HCT116 (cell line): ENCODE measurements at regions not wholly inside any gene's neighbourhood (a gene's known extent, or its start where the extent isn't known, plus 50 kb on each side); places are given as distances from the start of the nearest gene placed in this dataset.

ENCODE experiments used
- CEBPB ChIP-seq: IDR thresholded peaks from 2 replicates; pipeline ENCODE4 v1.6.1; 2012; ENCODE audit warnings: low read depth
- EGR1 ChIP-seq: IDR thresholded peaks from 2 replicates; pipeline ENCODE4 v1.6.1; 2012; ENCODE audit warnings: low read depth
- EZH2 ChIP-seq: fragments of 200-600 bp; sonication (generic); IDR thresholded peaks from 2 replicates; pipeline ENCODE4 v1.6.1; 2017; ENCODE audit warnings: antibody characterized with exemption, mixed run types
- POLR2A ChIP-seq: IDR thresholded peaks from 2 replicates; pipeline ENCODE4 v1.7.0; 2011; ENCODE audit warnings: borderline replicate concordance; ENCODE audit not compliant: insufficient read depth, insufficient read length; ENCODE audit errors: extremely low read depth
- RAD21 ChIP-seq: IDR thresholded peaks from 2 replicates; pipeline ENCODE4 v1.6.1; 2012; ENCODE audit warnings: low read depth, mild to moderate bottlenecking
- YY1 ChIP-seq: IDR thresholded peaks from 2 replicates; pipeline ENCODE4 v1.6.1; 2011; ENCODE audit warnings: low read length, low read depth, moderate library complexity, mild to moderate bottlenecking; ENCODE audit not compliant: insufficient replicate concordance; ENCODE audit errors: extremely low read depth
- TF ChIP-seq, protein P1 (sequence below): IDR thresholded peaks from 2 replicates; pipeline ENCODE4 v1.6.1; 2012; ENCODE audit warnings: low read depth

DNA sequence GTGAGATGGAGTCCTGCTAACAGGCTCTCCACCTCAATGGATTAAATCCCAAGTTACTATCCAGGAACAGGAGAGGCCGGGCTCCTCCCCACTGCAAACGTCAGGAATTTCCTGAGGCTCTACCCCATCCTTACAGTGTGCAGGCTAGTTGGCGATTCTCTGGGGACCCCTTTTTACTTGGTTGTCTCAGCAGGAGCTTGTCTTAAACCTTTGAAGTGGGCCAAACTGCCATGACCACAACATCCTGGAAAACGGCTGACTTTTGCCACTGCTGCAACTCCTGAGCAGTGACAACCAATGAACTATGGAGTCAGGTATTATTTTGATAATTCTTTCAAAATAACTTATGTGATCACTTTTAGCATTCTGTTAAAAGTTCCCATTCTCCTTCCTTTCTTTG is 440.9 kb upstream of the CCDC54 start:
- no peak for TF ChIP-seq RAD21
- no peak for TF ChIP-seq EGR1
- TF ChIP-seq YY1 = no peak
- TF ChIP-seq, protein P1, sequence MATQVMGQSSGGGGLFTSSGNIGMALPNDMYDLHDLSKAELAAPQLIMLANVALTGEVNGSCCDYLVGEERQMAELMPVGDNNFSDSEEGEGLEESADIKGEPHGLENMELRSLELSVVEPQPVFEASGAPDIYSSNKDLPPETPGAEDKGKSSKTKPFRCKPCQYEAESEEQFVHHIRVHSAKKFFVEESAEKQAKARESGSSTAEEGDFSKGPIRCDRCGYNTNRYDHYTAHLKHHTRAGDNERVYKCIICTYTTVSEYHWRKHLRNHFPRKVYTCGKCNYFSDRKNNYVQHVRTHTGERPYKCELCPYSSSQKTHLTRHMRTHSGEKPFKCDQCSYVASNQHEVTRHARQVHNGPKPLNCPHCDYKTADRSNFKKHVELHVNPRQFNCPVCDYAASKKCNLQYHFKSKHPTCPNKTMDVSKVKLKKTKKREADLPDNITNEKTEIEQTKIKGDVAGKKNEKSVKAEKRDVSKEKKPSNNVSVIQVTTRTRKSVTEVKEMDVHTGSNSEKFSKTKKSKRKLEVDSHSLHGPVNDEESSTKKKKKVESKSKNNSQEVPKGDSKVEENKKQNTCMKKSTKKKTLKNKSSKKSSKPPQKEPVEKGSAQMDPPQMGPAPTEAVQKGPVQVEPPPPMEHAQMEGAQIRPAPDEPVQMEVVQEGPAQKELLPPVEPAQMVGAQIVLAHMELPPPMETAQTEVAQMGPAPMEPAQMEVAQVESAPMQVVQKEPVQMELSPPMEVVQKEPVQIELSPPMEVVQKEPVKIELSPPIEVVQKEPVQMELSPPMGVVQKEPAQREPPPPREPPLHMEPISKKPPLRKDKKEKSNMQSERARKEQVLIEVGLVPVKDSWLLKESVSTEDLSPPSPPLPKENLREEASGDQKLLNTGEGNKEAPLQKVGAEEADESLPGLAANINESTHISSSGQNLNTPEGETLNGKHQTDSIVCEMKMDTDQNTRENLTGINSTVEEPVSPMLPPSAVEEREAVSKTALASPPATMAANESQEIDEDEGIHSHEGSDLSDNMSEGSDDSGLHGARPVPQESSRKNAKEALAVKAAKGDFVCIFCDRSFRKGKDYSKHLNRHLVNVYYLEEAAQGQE = no peak
- no peak for TF ChIP-seq POLR2A
- TF ChIP-seq EZH2 = no peak
- no peak for TF ChIP-seq CEBPB
